ENCODE measurements at regions not wholly inside any gene's neighbourhood (a gene's known extent, or its start where the extent isn't known, plus 50 kb on each side); places are given as distances from the start of the nearest gene placed in this dataset.
"Not testable (repeated sequence)": the region's sequence is repeated elsewhere in the genome, so short reads cannot be mapped to it uniquely, and the experiment has no call there.

- DNase-seq (ENCODE audit: low spot score), result no peak
Observed at GRCh38 chr6:128597004-128597403, 76.6 kb upstream of the PTPRK start.

GRCh38 chr6:128595544-128595943 lies 75.1 kb upstream of the PTPRK start:
- no peak for DNase-seq (ENCODE audit: low spot score)

GRCh38 chr6:128586095-128586494 lies 65.7 kb upstream of the PTPRK start:
- no peak for DNase-seq (ENCODE audit: low spot score)

GRCh38 chr6:128580224-128581110 lies 60.1 kb upstream of the PTPRK start:
- DNase-seq (ENCODE audit: low spot score), result no peak

DNA sequence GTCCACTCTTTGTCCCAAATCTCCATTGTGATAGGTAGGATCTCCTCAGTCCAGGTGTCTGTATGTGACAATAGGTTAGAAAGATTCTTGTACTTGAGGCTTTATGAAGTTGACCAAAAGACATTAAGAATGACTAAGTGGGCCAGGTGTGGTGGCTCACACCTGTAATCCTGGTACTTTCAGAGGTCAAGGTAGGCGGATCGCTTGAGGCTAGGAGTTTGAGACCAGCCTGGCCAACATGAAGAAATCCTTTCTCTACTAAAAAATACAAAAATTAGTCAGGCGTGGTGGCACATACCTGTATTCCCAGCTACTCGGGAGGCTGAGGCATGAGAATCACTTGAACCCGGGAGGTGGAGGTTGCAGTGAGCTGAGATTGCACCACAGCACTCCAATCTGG lies 54.9 kb upstream of the PTPRK start:
- DNase-seq (ENCODE audit: low spot score), result not testable (repeated sequence)

- DNase-seq (ENCODE audit: low spot score), result no peak
Observed at GRCh38 chr6:128574402-128574801, 54.0 kb upstream of the PTPRK start.

- no peak for DNase-seq (ENCODE audit: low spot score)
Observed at GRCh38 chr6:128573036-128573435, 52.6 kb upstream of the PTPRK start.

- DNase-seq (ENCODE audit: low spot score), result no peak
Observed at GRCh38 chr6:128572294-128572693, 51.9 kb upstream of the PTPRK start.

DNA sequence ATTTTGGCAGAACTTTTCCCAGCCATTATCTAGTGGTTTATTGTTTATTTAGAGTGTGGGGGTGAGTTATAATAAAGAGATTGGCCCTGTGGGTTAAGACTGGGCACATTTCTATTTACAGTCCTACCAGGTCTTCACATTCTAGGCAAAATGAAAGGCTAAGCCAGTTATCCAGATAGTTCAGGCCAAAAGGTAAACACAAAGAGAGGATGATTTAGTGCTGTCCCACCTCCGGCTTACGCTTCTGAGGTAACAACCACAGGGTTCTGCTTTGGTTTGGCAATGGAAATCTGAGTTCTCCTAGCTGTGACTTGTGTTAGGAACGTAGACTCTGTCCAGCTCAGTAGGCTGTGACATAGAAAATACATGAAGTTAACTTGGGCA lies 50.3 kb upstream of the PTPRK start:
- DNase-seq (ENCODE audit: low spot score), result no peak

- DNase-seq (ENCODE audit: low spot score), result peak; percentile 45
Observed at GRCh38 chr6:128569732-128570679, 49.6 kb upstream of the PTPRK start.

Data from ureter (tissue), 1 donor.